SK-N-SH treated with all-trans-retinoic acid at 6 μM for 48 hours (cell line): ENCODE measurements at regions not wholly inside any gene's neighbourhood (a gene's known extent, or its start where the extent isn't known, plus 50 kb on each side); places are given as distances from the start of the nearest gene placed in this dataset.

Experiments
- ATAC-seq: fragments of 200-7000 bp; cut with Tn5 transposase; 3 replicates; pipeline ENCODE4 v1.9.1; 2020; ENCODE audit warnings: mild to moderate bottlenecking, moderate library complexity
- ARNTL ChIP-seq: fragments of 450-650 bp; formaldehyde crosslinking; IDR thresholded peaks from 2 replicates; pipeline ENCODE4 v1.5.0; 2020; ENCODE audit warnings: low read depth, mild to moderate bottlenecking, moderate library complexity, borderline replicate concordance
- BACH2 ChIP-seq: fragments of 250-450 bp; sonication (Bioruptor Pico); IDR thresholded peaks from 2 replicates; pipeline ENCODE4 v1.9.0; 2021; ENCODE audit warnings: mild to moderate bottlenecking, borderline replicate concordance
- CSDC2 ChIP-seq: fragments of 250-450 bp; sonication (Bioruptor Pico); IDR thresholded peaks from 2 replicates; pipeline ENCODE4 v1.5.0; 2020; ENCODE audit warnings: mild to moderate bottlenecking, moderate library complexity
- ESRRG ChIP-seq: fragments of 250-450 bp; sonication (Bioruptor Pico); IDR thresholded peaks from 2 replicates; pipeline ENCODE4 v1.6.1; 2021; ENCODE audit warnings: mild to moderate bottlenecking
- GLIS3 ChIP-seq: fragments of 250-450 bp; sonication (Bioruptor Pico); IDR thresholded peaks from 2 replicates; pipeline ENCODE4 v1.5.0; 2020; ENCODE audit warnings: mild to moderate bottlenecking, moderate library complexity
- ISL1 ChIP-seq: fragments of 250-450 bp; sonication (Bioruptor Pico); IDR thresholded peaks from 2 replicates; pipeline ENCODE4 v2.1.2; 2022; ENCODE audit warnings: mild to moderate bottlenecking, moderate library complexity
- OSR1 ChIP-seq: fragments of 250-450 bp; sonication (Bioruptor Pico); IDR thresholded peaks from 2 replicates; pipeline ENCODE4 v1.8.0; 2022; ENCODE audit warnings: moderate library complexity, mild to moderate bottlenecking, inconsistent platforms
- PPARA ChIP-seq: fragments of 250-450 bp; sonication (Bioruptor Pico); IDR thresholded peaks from 2 replicates; pipeline ENCODE4 v1.5.0; 2020; ENCODE audit warnings: mild to moderate bottlenecking, borderline replicate concordance
- RARB ChIP-seq: fragments of 250-450 bp; sonication (Bioruptor Pico); IDR thresholded peaks from 2 replicates; pipeline ENCODE4 v1.8.0; 2021; ENCODE audit warnings: mild to moderate bottlenecking, moderate library complexity
- SNAI2 ChIP-seq: fragments of 250-450 bp; sonication (Bioruptor Pico); IDR thresholded peaks from 2 replicates; pipeline ENCODE4 v1.5.0; 2020; ENCODE audit warnings: mild to moderate bottlenecking, moderate library complexity
- TCF4 ChIP-seq: fragments of 250-450 bp; sonication (Bioruptor Pico); IDR thresholded peaks from 2 replicates; pipeline ENCODE4 v1.8.0; 2021; ENCODE audit warnings: mild to moderate bottlenecking, moderate library complexity, borderline replicate concordance
- TOX ChIP-seq: fragments of 250-450 bp; sonication (Bioruptor Pico); IDR thresholded peaks from 2 replicates; pipeline ENCODE4 v1.8.0; 2021; ENCODE audit warnings: mild to moderate bottlenecking, moderate library complexity, borderline replicate concordance
- ZFP3 ChIP-seq: fragments of 250-450 bp; sonication (Bioruptor Pico); IDR thresholded peaks from 2 replicates; pipeline ENCODE4 v1.5.0; 2020; ENCODE audit warnings: mild to moderate bottlenecking, moderate library complexity
- ZNF565 ChIP-seq: fragments of 450-650 bp; formaldehyde crosslinking; conservative IDR thresholded peaks from 2 replicates; pipeline ENCODE4 v1.5.0; 2020; ENCODE audit warnings: low read depth, mild to moderate bottlenecking, moderate library complexity
- ZNF70 ChIP-seq: fragments of 450-650 bp; formaldehyde crosslinking; IDR thresholded peaks from 2 replicates; pipeline ENCODE4 v1.5.0; 2020; ENCODE audit warnings: mild to moderate bottlenecking, moderate library complexity
- ZNF8 ChIP-seq: fragments of 450-650 bp; formaldehyde crosslinking; IDR thresholded peaks from 2 replicates; pipeline ENCODE4 v1.5.0; 2020; ENCODE audit warnings: mild to moderate bottlenecking, moderate library complexity
- TF ChIP-seq, protein P1 (sequence below): fragments of 250-450 bp; sonication (Bioruptor Pico); IDR thresholded peaks from 2 replicates; pipeline ENCODE4 v1.8.0; 2021; ENCODE audit warnings: low read depth, mild to moderate bottlenecking, moderate library complexity, borderline replicate concordance
- TF ChIP-seq, protein P2 (sequence below): fragments of 250-450 bp; sonication (Bioruptor Pico); IDR thresholded peaks from 2 replicates; pipeline ENCODE4 v1.5.1; 2021; ENCODE audit warnings: mild to moderate bottlenecking, moderate library complexity
- TF ChIP-seq, protein P3 (sequence below): fragments of 250-450 bp; sonication (Bioruptor Pico); IDR thresholded peaks from 2 replicates; pipeline ENCODE4 v1.5.0; 2020; ENCODE audit warnings: mild to moderate bottlenecking, moderate library complexity
- TF ChIP-seq, protein P4 (sequence below): fragments of 250-450 bp; sonication (Bioruptor Pico); IDR thresholded peaks from 2 replicates; pipeline ENCODE4 v1.5.1; 2020; ENCODE audit warnings: low read depth, mild to moderate bottlenecking, moderate library complexity
- TF ChIP-seq, protein P5 (sequence below): fragments of 250-450 bp; sonication (Bioruptor Pico); IDR thresholded peaks from 2 replicates; pipeline ENCODE4 v1.8.0; 2020; ENCODE audit warnings: mild to moderate bottlenecking, moderate library complexity, borderline replicate concordance

DNA sequence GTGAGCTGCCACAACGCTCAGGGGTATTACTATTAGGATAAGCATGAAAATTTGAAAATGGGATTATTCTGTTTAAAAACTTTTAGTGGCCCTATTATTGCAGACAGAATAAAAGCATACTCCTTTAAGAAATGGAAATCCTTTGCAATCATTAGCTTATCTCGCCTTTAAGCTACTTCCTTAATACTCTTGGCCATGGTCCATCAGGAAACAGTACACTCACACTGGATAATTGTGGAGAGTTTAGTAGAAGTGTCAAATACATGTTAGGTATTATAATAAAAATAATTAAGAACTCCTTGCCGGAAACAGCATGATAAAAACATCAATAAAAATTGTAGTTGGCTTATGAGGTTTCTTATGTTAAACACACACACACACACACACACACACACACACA, 100.4 kb upstream of the PPFIA2 start (continued):
- TF ChIP-seq, protein P1, sequence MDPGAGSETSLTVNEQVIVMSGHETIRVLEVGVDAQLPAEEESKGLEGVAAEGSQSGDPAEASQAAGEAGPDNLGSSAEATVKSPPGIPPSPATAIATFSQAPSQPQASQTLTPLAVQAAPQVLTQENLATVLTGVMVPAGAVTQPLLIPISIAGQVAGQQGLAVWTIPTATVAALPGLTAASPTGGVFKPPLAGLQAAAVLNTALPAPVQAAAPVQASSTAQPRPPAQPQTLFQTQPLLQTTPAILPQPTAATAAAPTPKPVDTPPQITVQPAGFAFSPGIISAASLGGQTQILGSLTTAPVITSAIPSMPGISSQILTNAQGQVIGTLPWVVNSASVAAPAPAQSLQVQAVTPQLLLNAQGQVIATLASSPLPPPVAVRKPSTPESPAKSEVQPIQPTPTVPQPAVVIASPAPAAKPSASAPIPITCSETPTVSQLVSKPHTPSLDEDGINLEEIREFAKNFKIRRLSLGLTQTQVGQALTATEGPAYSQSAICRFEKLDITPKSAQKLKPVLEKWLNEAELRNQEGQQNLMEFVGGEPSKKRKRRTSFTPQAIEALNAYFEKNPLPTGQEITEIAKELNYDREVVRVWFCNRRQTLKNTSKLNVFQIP (CRISPR knock-in tag): no peak
- no peak for TF ChIP-seq PPARA (CRISPR knock-in tag)

DNA sequence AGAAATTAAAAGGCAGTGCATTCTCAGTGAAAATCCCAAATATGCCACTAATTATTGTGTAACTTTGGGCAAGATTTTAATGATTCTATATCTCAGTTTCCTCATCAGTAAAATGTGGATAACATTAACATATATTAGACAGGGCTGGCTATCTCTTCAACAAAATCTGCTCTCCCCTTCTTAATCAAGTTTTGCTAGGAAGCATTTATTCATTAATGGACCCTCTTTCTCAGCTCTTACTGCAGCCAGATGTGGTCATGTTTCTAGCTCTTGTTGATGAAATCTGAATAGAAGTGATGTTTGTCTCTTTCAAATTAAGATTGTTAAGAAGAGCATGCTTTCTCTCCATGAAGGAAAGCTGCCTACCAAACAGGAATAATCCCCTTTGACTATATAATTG, 84.4 kb upstream of the PPFIA2 start:
- ATAC-seq: no peak
- TF ChIP-seq, protein P2, sequence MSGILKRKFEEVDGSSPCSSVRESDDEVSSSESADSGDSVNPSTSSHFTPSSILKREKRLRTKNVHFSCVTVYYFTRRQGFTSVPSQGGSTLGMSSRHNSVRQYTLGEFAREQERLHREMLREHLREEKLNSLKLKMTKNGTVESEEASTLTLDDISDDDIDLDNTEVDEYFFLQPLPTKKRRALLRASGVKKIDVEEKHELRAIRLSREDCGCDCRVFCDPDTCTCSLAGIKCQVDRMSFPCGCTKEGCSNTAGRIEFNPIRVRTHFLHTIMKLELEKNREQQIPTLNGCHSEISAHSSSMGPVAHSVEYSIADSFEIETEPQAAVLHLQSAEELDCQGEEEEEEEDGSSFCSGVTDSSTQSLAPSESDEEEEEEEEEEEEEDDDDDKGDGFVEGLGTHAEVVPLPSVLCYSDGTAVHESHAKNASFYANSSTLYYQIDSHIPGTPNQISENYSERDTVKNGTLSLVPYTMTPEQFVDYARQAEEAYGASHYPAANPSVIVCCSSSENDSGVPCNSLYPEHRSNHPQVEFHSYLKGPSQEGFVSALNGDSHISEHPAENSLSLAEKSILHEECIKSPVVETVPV (CRISPR knock-in tag): no peak
- TF ChIP-seq, protein P3, sequence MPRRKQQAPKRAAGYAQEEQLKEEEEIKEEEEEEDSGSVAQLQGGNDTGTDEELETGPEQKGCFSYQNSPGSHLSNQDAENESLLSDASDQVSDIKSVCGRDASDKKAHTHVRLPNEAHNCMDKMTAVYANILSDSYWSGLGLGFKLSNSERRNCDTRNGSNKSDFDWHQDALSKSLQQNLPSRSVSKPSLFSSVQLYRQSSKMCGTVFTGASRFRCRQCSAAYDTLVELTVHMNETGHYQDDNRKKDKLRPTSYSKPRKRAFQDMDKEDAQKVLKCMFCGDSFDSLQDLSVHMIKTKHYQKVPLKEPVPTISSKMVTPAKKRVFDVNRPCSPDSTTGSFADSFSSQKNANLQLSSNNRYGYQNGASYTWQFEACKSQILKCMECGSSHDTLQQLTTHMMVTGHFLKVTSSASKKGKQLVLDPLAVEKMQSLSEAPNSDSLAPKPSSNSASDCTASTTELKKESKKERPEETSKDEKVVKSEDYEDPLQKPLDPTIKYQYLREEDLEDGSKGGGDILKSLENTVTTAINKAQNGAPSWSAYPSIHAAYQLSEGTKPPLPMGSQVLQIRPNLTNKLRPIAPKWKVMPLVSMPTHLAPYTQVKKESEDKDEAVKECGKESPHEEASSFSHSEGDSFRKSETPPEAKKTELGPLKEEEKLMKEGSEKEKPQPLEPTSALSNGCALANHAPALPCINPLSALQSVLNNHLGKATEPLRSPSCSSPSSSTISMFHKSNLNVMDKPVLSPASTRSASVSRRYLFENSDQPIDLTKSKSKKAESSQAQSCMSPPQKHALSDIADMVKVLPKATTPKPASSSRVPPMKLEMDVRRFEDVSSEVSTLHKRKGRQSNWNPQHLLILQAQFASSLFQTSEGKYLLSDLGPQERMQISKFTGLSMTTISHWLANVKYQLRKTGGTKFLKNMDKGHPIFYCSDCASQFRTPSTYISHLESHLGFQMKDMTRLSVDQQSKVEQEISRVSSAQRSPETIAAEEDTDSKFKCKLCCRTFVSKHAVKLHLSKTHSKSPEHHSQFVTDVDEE (CRISPR knock-in tag): no peak
- 0 out of 2 replicates have a peak, but pooled peaks have one; percentile 20 for TF ChIP-seq GLIS3 (CRISPR knock-in tag)
- TF ChIP-seq CSDC2 (CRISPR knock-in tag): no peak
- TF ChIP-seq ESRRG (CRISPR knock-in tag): no peak
- TF ChIP-seq BACH2 (CRISPR knock-in tag): no peak
- TF ChIP-seq ZNF8: no peak
- TF ChIP-seq ZFP3 (CRISPR knock-in tag): no peak
- no peak for TF ChIP-seq ZNF70
- TF ChIP-seq ARNTL (CRISPR knock-in tag): no peak
- peak; percentile 67 for TF ChIP-seq TCF4 (CRISPR knock-in tag)
- TF ChIP-seq ZNF565: no peak
- no peak for TF ChIP-seq PPARA (CRISPR knock-in tag)
- TF ChIP-seq SNAI2 (CRISPR knock-in tag): no peak

DNA sequence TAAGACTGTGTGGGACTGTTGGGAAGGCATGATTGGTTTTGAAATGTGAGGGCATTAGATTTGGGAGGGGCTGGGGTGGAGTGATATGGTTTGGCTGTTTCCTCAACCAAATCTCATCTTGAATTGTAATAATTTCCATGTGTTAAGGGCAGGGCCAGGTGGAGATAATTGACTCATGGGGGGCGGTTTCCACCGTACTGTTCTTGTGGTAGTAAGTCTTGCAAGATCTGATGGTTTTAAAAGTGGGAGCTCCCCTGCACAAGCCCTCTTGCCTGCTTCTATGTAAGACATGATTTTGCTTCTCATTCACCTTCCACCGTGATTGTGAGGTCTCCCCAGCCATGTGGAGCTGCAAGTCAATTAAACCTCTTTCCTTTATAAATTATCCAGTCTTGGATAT, 76.6 kb upstream of the PPFIA2 start:
- ATAC-seq: no peak
- TF ChIP-seq TCF4 (CRISPR knock-in tag) (no peak), ESRRG (CRISPR knock-in tag) (no peak), ZNF70 (no peak), TOX (CRISPR knock-in tag) (no peak), ARNTL (CRISPR knock-in tag) (no peak), SNAI2 (CRISPR knock-in tag) (no peak), ZFP3 (CRISPR knock-in tag) (no peak), ISL1 (no peak), PPARA (CRISPR knock-in tag) (no peak), RARB (CRISPR knock-in tag) (no peak), BACH2 (CRISPR knock-in tag) (no peak), OSR1 (CRISPR knock-in tag) (no peak)
- TF ChIP-seq, protein P3 (CRISPR knock-in tag): no peak
- TF ChIP-seq, protein P2 (CRISPR knock-in tag): no peak
- TF ChIP-seq, protein P4, sequence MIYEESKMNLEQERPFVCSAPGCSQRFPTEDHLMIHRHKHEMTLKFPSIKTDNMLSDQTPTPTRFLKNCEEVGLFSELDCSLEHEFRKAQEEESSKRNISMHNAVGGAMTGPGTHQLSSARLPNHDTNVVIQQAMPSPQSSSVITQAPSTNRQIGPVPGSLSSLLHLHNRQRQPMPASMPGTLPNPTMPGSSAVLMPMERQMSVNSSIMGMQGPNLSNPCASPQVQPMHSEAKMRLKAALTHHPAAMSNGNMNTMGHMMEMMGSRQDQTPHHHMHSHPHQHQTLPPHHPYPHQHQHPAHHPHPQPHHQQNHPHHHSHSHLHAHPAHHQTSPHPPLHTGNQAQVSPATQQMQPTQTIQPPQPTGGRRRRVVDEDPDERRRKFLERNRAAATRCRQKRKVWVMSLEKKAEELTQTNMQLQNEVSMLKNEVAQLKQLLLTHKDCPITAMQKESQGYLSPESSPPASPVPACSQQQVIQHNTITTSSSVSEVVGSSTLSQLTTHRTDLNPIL (CRISPR knock-in tag): no peak
- TF ChIP-seq, protein P1 (CRISPR knock-in tag): no peak
- TF ChIP-seq, protein P5, sequence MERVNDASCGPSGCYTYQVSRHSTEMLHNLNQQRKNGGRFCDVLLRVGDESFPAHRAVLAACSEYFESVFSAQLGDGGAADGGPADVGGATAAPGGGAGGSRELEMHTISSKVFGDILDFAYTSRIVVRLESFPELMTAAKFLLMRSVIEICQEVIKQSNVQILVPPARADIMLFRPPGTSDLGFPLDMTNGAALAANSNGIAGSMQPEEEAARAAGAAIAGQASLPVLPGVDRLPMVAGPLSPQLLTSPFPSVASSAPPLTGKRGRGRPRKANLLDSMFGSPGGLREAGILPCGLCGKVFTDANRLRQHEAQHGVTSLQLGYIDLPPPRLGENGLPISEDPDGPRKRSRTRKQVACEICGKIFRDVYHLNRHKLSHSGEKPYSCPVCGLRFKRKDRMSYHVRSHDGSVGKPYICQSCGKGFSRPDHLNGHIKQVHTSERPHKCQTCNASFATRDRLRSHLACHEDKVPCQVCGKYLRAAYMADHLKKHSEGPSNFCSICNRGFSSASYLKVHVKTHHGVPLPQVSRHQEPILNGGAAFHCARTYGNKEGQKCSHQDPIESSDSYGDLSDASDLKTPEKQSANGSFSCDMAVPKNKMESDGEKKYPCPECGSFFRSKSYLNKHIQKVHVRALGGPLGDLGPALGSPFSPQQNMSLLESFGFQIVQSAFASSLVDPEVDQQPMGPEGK (CRISPR knock-in tag): no peak
